ENCODE measurements at regions not wholly inside any gene's neighbourhood (a gene's known extent, or its start where the extent isn't known, plus 50 kb on each side); places are given as distances from the start of the nearest gene placed in this dataset.
A peak's percentile ranks its signal among the peaks of the same experiment; 100 is the strongest.

DNA sequence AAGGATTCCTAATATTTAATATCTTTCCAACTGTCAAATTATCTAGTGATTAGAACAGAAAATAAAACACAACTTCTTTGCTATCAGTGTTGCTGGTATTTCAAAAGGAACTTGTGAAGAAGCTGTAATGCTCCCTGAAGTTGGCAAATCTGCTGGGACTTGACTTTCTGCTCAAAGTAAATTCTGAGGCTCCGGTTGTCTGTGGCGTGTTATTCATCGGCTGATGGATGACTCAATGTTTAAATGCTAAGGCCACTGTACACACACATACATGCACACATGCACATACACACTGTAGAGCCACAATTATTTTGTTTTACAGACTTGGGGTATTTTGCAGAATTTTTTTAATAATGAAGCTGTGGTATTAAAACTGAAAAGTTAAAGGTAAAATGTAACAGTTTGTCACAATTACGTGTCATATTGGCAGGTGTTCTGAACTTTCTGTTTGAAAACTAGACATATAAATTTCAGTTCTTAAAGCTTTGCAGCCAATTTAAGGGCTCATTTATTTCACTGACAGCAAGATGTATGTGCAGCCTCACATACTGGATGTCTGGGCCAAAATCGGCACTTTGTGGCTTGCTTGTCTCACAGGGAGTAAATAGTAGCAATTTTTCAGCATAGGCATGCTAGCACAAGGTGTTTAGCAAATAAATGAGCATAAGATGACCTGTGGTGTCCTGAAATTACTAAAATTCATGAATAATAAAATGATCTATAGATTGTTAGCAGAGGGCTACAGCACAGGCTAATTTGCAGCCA lies 1691.7 kb upstream of the PCDH20 start:
- no peak for DNase-seq

DNA sequence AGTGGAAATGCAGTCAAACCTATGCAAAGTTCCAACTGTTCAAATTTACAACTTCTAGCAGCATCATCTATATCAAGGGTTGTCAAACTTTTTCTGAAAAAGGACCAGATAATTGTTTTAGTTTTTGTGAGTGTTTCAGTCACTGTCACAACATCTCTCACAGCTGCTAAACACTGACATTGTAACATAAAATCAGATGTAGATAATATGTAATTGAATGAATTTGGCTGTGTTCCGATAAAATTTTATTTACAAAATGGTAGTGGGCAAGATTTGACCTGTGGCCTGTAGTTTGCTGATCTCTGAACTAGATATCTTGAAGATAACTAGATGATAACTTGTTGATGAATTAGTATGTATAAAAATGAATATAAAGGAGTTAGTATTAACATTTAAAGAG lies 1679.1 kb upstream of the PCDH20 start:
- no peak for DNase-seq

DNA sequence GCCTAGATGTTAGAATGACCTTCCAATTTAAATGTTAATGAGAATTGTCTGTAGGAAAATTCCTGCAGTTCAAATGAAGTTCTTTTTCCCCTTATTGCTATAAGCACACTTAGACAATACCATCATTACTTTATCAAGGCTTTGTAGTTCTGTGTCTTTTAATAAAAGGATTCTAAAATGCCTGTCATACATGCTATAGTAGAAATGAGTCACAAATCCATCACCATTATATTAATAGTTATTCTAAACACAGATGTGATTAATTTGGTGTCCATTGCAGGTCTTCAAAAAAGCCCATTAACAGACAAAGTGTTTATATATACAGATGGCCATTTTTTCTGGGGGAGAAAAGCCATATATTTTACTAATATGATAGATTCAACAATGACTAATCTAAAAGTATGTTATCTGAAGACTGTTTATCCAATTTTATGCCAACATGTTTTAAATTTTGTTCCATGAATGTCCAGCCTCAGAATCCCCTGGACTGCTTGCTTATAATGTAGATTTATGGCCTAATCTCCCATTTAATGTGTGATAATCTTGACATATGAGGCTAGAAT lies 1678.3 kb upstream of the PCDH20 start:
- no peak for DNase-seq

DNA sequence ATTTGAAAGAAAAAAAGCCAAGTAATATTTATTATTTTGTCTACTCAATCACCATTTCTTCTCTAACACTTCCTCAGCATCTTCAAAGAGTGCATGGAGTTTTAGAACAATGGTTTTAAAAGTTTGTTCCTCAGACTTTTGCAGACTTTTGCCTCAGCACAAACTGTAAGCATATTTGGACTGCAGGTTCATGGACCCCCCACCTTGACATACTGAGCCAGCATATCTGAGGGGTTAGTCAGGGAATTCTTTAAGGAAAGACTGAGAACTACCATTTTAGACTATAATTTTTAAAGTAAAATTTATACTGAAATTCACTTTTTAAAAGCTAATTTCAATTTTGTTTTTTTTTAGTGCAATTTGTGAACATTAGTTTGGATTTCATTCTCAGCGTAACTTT lies 1676.8 kb upstream of the PCDH20 start:
- DNase-seq, result no peak

DNA sequence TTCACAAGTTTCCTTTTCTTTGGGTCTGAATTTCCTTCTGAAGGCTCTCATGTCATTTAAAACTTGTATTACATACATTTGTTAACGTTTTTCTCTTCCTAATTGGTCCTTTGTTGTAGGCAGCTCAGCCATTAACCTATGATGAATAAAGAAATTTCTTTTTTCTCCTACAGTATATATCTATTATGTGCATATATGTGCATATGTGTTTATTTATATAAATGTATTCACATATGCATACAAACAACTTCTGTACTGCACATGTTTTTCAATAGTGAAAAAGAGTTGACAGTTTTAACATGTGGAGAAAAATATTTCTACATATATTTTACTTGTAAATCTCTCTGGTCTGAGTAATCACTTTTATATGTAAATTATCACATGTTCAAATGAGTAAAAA lies 1674.9 kb upstream of the PCDH20 start:
- no peak for DNase-seq

DNA sequence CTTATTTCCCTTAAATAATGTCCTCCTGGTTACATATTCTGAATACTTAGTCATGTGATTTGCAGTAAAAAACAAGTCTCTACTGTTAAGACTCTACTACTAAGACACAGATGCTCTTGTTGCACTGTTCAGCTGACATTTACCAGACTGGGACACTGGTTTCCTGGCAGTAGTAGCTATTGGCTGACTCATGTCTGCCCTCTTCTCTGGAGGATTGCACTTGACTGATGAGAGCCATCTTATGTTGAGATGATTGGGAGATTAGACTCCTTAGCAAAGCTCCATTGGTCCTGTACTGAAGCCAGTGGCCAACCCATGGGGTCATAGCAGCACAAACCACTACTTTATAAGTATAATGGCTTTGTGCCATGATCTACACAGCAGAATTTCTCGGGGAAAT lies 1672.6 kb upstream of the PCDH20 start:
- DNase-seq, result no peak

DNA sequence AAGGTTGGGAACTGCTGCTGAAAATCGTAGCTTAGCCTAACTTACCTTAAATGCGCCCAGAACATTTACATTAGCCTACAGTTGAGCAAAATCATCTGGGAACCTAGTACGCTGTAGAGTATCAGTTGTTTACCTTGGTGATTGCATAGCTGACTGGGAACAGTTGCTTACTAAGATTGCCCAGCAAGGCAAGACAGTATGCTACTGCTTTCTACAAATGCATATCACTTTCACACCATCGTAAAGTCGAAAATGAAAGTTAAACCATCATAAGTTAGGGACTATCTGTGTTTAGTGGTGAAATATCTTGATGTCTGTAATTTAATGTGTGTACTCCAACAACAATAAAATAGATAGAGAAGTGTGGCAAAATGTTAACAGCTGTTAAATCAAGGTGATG lies 1670.6 kb upstream of the PCDH20 start:
- DNase-seq, result no peak

DNA sequence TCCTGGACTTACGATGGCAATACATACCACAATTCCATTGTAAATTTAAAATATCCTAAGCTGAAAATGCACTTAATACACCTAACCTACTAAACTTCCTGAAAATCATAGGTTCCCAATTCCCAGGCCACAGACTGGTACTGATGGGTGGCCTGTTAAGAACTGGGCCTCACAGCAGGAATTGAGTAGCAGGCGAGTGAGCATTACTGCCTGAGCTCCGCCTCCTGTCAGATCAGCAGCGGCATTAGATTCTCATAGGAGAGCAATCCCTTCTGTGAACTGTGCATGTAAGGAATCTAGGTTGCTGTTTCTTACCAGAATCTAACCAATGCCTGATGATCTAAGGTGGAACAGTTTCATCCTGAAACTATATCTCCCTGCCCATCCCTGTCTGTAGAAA lies 1670.2 kb upstream of the PCDH20 start:
- DNase-seq, result no peak

DNA sequence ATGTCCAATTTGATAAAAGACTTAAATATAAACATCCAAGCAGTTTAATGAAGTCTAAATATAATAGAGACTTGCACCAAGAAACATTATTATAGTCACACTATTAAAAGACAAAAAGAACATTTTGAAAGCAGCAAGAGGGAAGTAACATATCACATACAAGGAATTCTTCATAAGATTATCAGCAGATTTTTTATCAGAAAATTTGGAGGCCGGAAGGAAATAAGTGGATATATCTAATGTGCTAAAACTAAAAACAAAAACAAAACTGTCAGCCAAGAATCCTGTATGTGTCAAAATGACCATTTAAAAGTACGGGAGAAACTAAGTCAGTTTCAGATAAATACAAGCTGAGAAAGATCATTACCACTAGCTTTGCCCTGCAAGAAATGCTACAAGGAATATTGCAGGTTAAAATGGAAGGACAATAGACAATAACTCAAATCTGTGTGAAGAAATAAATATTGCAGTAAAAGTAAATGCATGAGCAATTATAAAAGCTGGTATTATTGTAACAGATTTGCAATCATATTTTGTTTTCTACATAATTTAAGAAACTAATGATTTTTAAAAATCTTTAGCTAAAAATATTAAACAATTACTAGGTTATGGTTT lies 1665.9 kb upstream of the PCDH20 start:
- DNase-seq, result no peak

DNA sequence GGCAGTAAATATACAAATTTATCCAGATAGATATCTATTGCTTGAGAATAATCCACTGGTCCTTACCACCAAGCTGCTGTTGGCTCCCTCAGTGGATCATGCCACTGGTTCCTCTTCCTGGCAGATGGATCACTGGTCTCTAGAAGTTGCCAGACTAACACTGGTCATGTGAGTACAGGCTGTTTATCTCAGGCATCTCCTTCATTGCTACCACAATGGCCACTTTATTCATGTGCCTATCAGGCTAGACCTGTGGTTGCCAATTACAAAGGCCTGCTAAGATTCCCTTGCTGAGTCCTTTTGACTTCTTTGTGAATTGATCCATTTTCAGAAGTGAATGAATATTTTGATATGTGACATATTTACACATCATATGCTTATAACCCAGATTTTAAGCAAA lies 1659.5 kb upstream of the PCDH20 start:
- no peak for DNase-seq

DNA sequence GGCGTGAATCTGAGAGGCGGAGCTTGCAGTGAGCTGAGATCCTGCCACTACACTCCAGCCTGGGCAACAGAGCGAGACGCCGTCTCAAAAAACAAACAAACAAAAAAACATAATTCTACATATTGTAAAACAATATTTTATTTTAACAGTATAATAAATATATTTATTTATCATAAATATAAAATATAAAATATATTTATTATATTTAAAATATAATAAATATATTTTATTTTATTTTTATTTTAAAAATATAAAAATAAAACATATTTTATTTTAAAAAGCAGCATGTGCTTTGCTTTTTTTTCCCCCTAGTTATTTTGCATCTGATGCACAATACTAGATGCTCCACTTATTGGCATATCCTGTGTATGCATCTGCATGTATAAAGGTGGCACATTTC lies 1634.6 kb upstream of the PCDH20 start:
- no peak for DNase-seq

DNA sequence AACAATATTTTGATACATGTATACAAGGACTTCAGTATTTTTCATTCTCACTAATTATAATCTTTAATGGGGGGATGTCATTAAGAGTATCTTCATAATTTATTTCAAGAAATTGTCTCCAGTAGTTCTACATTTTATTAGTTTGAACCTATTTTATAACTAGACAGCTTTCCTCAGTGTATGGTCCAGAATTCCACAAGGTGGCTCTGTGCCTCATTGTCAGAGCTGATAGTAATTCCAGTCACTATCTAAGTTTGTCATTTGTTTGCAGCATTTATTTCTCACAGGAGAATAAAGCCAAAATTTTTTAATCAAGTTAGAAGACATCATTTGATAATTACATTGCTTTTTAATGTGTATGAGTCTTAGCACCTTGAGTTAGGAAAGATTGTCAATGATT lies 1633.0 kb upstream of the PCDH20 start:
- no peak for DNase-seq

DNA sequence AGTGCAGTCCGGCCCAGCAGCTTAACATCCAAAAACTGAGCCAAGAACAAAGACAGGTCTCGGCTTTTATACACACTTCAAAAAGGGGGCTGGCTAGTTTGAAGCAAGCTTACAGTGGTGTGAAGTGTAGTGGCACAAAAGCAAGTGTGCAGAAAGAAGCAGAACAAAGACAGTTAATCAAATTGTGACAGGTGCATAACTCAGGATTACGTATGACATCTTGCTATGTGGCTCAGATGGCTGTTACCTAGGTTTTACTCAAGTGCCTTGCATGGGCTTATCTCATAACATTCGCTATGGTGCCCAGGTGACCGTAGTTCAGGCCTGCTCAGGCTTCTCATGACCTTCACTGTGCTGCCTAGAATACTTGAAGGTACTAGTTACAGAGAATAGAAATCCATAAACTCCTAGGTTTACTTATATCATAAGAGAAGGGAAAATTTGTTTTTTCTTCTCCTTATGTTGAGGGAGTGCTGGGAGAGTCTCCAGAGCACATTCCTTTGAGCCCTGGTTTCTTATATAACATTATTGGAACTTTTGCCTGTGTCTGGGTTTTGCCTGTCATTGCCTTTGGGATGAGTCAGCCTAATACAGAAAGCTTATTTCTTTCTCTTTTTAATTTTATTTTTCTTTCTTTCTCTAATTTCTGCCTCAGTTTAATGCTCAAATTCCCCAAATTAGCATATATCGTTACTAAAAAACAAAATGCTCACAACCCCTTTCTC lies 1629.1 kb upstream of the PCDH20 start:
- no peak for DNase-seq

DNA sequence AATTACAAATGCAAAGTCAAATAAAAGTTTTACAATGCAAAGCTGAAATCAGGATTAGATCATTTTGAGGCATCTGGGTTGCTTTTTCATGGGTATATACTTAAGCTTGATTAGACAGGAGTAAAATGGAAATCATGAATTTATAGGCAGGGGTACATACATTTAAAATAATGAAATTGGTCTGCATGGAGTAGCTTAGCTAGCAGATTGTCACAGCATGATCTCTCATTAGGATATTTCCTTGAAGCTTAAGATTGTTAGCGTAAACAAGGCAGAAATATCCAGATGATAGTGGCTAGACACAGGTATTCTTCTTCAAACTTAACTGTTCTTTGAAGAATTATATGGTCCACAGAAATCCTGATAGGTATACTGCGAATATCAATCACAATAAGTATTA lies 1627.0 kb upstream of the PCDH20 start:
- no peak for DNase-seq

DNA sequence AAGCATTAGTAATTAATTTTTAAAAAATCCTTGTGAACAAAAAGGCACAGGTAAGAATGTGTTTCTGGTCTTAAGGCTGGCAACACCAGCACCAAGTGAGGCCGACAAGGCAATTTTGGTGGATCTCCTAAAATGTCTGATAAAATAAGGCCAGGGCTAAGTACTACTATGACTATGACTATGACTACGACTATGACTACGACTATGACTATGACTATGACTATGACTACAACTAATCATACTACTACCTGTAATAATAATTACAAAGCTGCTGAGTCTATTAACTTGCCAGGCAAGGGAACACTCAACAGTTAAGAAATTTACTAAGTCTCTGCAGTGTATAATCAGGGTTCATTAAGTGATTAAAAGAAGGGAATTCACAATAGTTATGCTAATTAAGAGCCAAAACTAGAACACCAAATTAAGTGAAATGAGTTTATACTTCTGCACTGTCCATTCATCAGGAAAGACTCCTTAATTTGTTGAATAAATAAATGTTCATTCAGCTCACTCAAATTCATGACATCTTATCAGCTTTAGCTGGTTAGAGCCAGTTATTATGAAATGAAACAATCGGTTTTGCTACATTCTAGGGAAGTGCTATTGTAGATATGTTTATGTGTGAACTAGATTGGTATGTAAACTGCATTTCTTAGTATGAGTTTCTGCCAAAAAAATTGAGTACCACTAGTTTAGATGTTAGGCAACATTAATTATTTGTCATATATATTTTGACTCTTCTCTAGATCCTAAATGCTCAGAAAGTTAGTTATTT lies 1626.2 kb upstream of the PCDH20 start:
- no peak for DNase-seq

DNA sequence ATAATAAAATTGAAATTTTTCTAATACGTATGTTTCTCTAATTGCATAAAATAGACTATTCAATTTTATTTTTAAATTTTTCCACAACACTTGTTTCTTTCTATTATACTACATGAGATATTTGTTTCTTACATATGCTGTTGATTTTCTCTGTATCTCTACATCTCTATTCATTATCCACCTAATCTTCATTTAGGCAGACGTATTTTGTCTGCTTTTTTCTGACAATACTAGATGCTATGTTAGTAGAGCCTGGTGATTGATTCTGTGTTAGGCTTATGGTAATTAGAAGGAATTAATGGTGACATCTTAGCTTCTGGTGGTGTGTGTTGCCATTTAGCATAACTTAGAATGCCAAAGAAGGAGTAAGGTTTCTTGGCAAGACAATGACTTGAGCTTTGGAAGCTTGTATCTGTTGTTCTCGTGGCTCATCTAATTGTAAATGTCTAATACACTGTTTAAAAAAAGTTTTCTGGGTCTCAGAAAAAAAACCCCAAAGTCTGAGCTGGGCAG lies 1610.7 kb upstream of the PCDH20 start:
- DNase-seq, result no peak

DNA sequence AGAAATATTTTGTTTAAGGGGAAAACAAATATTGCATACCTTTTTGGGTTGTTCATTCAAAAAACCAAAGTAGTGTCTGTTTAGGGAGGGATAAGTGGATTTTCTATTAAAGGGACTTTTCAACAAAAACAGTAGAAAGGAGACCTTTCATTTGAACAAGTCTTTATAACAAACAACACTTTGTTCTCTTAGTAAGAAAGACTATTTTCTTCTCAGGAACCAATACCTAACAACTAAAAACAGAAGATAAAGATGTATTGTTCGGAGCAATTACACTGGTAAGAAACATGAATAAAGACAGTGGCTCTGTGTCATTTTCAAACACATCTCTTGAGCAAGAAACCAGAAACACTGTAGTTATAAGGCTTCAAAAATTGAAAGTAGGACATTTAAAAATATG lies 1610.1 kb upstream of the PCDH20 start:
- DNase-seq, result no peak

DNA sequence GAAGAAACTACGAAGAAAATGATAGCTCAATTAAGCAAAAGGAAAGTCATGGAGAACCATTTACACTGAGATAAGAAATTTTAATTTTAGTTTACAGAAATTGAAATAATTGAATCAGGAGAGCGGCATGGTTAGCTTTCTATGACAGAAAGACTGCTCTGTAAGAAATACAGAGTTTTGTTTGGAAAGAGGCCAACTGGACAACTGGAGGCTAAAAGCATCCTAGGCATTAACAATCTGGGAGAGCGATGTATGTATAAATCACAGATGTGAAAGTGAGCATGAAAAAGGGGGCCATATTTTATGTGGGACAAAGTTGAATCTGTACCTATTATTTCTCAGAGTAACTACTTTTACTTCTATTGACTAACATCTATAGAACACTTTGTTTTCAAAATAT lies 1608.8 kb upstream of the PCDH20 start:
- no peak for DNase-seq

DNA sequence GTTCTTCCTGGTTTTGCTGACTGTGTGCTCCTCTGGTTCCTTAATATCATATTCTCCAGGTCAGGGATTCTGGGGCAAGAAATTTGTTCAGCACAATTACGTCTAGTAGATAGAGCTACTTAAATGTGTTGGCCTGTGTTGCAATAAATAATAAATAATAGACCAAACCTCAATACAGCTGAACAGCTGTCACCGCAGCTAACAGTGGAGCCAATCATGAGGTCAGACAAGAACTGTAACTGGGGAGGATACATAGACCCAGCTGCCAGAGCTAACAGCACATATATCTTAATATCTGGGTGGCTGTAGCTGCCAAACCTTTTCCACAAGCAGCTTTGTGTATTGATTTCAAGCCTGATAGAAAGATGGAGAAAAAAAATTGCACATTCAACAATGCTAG lies 1596.3 kb upstream of the PCDH20 start:
- no peak for DNase-seq

DNA sequence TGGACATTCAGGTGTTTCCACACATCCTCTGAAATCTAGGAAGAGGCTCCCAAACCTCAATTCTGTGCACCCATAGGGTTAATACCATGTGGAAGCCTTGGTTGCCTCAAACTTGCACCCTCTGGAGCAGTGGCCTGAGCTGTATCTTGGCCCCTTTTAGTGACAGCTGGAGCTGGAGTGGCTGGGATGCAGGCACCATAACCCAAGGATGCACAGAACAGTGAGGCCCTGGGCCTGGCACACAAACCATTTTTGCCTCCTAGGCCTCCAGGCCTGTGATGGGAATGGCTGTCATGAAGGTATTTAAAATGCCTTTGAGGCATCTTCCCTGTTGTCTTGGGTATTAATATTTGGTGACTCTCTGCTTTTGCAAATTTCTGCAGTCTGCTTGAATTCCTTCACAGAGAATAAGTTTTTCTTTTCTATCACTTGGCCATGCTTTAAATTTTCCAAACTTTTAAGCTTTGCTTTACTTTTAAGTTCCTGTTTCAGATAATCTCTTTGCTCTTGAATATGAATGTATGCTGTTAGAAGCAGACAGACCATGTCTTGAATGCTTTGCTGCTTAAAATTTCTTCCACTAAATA lies 1594.5 kb upstream of the PCDH20 start:
- no peak for DNase-seq

DNA sequence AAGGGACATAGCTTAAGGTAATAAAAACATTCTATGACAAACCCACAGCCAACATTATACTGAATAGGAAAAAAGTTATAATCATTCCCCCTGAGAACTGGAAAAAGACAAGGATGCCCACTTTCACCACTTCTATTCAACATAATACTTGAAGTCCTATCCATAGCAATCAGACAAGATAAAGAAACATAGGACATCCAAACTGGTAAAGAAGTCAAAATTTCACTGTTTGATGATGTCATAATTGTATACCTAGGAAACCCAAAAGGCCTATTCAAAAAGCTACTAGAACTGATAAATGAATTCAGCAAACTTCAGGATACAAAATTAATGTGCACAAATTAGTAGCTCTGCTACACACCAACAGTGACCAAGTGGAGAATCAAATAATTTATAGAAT lies 1590.0 kb upstream of the PCDH20 start:
- DNase-seq, result no peak

DNA sequence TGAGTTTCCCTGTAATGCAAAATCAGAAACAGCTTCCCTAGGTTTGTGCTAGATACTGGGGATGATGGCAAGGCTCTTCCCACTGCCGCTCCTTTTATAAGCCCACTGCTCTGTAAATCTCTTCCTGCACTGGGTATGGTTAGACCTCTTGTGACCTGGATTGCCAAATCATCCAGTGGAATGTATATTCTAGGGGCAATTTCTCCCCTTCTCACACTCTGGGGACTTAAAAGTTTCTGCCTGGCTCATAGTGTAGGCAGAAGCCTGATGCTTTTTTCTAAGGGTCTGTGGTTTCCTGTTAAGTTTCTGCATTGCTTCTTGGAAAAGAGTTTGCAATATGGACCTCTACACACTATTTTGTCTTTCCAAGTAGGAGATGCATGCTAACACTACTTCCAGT lies 1582.0 kb upstream of the PCDH20 start:
- peak; percentile 15 for DNase-seq
